ENCODE measurements at regions not wholly inside any gene's neighbourhood (a gene's known extent, or its start where the extent isn't known, plus 50 kb on each side); places are given as distances from the start of the nearest gene placed in this dataset.

- TF ChIP-seq CTCF (IDR thresholded peaks at IDR 0.05): no peak
- TF ChIP-seq EZH2 (IDR thresholded peaks at IDR 0.05): no peak
- TF ChIP-seq EZH2phosphoT487 (IDR thresholded peaks at IDR 0.05): no peak
Measured at GRCh38 chr6:1013656-1014430, 298.1 kb upstream of the FOXQ1 start.
